Adrenal gland (tissue), 5 donors: ENCODE measurements at regions not wholly inside any gene's neighbourhood (a gene's known extent, or its start where the extent isn't known, plus 50 kb on each side); places are given as distances from the start of the nearest gene placed in this dataset.

Experiments
- POLR2A ChIP-seq, 2 donors: fragments of 450-650 bp; IDR thresholded peaks; one replicate each; pipeline ENCODE4 v1.6.1; 2017; ENCODE audit warnings: antibody characterized with exemption in 2 of 2, mild to moderate bottlenecking in 2 of 2, moderate library complexity in 1 of 2
- TF ChIP-seq, protein P1 (sequence below), 6 experiments: fragments of 450-650 bp in 4 of 6; fragments of 200-600 bp in 2 of 6; sonication (generic) in 1 of 6; IDR thresholded peaks; 1 replicate in 5 of 6; 2 replicates in 1 of 6; pipeline versions ENCODE4 v1.5.1 to v1.8.0; 2016 to 2021; ENCODE audit warnings: antibody characterized with exemption in 6 of 6, mild to moderate bottlenecking in 2 of 6, moderate library complexity in 1 of 6
- donor health status: DM: no; HTN: no; CAD: no.

DNA sequence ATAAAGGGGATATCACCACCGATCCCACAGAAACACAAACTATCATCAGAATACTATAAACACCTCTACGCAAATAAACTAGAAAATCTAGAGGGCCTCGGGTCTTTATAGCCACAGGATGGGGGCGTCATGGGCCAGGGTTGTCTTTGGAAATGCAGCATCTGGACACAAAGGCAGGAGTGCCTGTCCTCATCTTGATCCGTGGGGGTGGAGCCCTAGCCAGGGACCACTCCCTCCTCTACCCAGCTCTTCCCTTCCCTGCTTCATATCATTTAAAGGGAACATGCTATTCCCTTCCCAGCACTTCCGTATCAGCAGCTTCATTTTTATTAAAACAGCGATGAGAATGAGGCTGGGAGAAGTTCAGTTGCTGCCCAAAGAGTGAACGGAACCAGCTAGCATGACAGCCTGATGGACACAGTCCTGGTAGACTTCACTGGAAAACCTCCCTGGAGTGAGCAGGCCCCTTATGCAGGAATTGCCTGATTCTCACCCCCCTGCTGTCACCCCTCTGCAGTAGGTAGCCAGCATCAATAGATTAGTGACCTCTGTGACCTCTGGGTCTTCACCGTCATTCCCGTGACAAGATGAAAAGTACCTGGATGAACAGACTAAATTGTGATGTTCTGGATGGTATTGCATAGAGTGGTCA is 251.4 kb upstream of the RGS6 start:
- TF ChIP-seq, protein P1, sequence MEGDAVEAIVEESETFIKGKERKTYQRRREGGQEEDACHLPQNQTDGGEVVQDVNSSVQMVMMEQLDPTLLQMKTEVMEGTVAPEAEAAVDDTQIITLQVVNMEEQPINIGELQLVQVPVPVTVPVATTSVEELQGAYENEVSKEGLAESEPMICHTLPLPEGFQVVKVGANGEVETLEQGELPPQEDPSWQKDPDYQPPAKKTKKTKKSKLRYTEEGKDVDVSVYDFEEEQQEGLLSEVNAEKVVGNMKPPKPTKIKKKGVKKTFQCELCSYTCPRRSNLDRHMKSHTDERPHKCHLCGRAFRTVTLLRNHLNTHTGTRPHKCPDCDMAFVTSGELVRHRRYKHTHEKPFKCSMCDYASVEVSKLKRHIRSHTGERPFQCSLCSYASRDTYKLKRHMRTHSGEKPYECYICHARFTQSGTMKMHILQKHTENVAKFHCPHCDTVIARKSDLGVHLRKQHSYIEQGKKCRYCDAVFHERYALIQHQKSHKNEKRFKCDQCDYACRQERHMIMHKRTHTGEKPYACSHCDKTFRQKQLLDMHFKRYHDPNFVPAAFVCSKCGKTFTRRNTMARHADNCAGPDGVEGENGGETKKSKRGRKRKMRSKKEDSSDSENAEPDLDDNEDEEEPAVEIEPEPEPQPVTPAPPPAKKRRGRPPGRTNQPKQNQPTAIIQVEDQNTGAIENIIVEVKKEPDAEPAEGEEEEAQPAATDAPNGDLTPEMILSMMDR (IDR thresholded peaks at IDR 0.05) = no peak
- TF ChIP-seq POLR2A (IDR thresholded peaks at IDR 0.05) = no peak
